IPS DF 4.7 (cell line): ENCODE measurements at regions not wholly inside any gene's neighbourhood (a gene's known extent, or its start where the extent isn't known, plus 50 kb on each side); places are given as distances from the start of the nearest gene placed in this dataset.
"Not testable (repeated sequence)": the region's sequence is repeated elsewhere in the genome, so short reads cannot be mapped to it uniquely, and the experiment has no call there.

Source experiments
- DNase-seq: peaks from one replicate; pipeline ENCODE4 v3.0.0-alpha.2; 2013; ENCODE audit warnings: low spot score; ENCODE audit errors: extremely low read depth

DNA sequence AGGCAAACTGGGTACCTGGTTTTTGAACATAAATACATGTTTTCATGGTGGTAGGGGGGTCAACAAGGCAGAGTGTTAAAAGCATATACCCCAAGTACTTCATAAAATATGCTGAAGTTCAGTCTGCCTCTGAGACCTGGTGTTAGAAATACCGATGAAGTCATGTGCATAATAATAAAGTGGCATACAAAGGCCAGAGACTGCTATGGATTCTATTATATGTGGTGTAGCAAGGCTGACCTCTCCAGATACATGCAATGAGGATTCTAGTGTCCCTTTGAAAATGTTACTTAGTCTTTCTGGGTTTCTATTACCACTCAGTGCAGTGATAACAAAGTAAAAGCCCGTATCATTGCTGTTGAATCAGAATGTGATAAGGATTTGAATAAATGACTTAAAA, 487.5 kb upstream of the ZNF608 start:
- no peak for DNase-seq

- DNase-seq, result no peak
These were observed 489.6 kb upstream of the ZNF608 start for GRCh38 chr5:125236007-125236406.

GRCh38 chr5:125236981-125237380, 490.5 kb upstream of the ZNF608 start:
- DNase-seq, result no peak

DNA sequence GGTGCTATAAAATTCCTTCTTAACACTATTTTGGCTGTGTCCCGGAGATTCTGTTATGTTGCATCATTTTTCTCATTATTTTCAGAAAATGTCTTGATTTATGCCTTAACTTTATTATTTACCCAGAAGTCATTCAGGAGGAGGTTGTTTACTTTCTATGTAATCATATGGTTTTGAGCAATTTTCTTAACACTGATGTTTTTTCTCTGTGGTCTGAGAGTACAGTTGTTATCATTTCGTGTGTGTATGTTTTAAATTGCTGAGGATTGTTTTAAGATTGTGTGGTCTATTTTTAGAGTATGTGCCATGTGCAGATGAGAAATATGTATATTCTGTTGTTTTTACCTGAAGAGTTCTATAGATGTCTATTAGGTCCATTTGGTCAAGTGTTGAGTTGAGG, 498.1 kb upstream of the ZNF608 start:
- DNase-seq, result no peak

GRCh38 chr5:125245216-125245615, 498.8 kb upstream of the ZNF608 start:
- DNase-seq, result no peak

GRCh38 chr5:125249400-125249799, 503.0 kb upstream of the ZNF608 start:
- no peak for DNase-seq

DNA sequence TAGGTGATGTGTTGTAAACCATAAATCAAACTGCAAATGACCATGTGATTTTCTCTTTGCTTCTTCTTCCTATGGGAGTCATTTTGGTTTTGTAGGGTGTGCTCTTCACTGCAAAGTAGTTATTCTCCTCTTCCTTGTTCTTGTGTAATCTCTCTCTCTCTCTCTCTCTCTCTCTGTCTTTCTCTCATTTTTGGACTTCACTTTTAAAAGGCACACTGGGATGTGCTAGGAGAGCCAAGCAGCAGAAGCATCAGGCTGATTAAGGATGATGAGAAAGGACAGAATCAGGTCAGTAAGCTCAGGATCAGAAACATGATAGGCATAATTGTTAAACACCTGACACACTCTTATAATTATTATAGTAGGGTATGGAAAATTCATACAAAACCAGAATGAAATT, 505.3 kb upstream of the ZNF608 start:
- no peak for DNase-seq

- DNase-seq, result not testable (repeated sequence)
These were observed 507.2 kb upstream of the ZNF608 start for GRCh38 chr5:125253634-125254033.

DNA sequence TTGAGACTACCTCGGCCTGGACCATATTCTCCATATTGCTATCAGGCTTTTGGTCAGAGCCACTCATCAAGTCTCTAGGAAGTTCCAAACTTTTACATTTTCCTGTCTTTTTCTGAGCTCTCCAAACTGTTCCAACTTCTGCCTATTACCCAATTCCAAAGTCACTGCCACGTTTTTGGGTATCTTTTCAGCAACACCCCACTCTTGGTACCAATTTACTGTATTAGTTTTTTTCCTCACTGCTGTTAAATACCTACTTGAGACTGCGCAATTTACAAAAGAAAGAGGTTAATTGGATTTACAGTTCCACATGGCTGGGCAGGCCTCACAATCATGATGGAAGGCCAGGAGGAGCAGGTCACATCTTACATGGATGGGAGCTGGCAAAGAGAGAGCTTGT, 507.8 kb upstream of the ZNF608 start:
- no peak for DNase-seq

DNA sequence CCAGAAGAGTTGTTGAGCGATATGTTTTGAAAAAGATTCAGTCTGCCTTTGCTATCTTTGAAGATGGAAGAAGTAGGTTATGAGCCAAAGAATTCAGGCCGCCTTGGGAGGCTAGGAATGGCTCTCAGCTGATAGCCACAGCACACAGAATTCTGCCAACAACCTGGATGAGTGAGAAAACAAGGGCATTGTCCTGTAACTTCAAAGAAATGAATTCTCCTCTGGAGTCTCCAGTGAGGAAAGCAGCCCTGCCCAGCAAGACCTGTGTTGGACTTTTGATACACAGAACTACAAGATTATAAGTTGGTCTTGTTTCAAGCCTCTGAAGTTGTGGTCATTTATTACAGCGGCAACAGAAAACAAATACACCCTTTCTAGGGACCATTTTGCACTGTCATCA, 509.9 kb upstream of the ZNF608 start:
- no peak for DNase-seq

GRCh38 chr5:125257057-125257972, 510.9 kb upstream of the ZNF608 start:
- DNase-seq, result no peak

DNA sequence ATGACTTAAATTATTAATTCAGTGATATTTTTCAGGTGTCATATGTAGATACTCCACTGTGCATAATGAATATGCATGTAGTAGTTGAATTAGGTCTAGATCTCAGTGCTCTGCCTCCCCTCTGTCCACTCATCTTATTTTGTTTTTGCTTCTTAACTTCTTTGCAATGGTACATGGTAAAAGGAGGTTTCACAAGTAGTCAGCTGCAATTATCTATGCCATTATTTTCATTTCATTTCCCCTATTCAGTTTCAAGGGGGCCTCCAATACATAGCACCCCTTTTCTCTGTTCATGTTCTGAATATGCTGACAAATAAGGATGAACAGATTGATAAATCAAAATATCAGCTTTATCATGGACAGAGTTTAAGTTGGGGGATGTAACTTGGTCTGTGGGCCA, 511.6 kb upstream of the ZNF608 start:
- no peak for DNase-seq

GRCh38 chr5:125258615-125259014, 512.2 kb upstream of the ZNF608 start:
- no peak for DNase-seq

DNA sequence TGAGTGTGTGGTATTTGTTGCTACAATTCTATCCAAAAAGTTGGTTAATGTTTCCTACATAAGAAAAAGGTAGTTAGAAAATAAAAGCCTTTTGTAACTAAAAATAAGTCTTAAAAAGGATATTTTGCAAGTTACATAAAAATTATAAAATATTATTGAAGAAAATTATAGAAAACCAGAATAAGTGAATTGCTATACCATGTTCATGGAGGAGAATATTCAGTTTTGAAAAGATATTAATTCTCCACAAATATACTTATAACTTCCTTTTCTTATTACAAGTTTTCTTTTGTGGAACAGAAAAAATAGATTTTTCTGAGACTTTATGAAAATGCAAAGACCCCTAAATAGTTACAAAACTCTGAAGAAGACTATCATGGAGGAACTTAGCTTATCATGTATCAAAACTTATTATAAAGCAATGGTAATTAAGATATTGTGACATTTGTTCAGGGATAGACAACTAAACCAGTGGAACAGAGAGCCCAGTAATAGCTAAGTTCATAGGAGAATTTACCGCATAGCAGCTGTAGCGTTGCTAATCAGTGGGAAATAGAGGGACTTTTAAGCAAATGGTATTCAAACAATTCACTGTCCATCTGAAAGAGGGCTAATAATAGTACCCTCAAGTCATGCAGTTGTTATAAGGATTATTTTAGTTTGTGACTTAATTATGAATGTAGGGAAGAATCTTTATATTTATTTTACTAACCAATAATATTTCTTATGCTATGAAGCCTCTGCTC, 515.2 kb upstream of the ZNF608 start:
- DNase-seq, result no peak

DNA sequence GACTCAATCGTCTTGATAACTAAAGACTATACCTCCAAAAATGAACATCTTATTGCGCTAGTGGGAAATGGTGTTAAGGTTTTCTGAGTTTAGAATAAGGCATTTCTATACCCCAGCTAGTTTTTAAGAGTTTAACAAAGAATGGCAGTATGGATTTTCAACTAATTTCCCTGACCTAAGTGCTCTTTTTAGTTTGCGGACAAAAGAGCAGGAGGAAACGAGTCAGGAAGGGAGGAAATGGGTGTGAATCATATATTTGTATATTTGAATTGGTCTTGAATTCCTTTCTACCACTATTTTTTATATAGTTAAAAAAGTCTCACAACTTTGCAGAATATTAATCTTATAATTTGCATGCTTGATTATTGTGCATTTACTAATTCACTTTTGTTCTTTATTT, 516.3 kb upstream of the ZNF608 start:
- no peak for DNase-seq

DNA sequence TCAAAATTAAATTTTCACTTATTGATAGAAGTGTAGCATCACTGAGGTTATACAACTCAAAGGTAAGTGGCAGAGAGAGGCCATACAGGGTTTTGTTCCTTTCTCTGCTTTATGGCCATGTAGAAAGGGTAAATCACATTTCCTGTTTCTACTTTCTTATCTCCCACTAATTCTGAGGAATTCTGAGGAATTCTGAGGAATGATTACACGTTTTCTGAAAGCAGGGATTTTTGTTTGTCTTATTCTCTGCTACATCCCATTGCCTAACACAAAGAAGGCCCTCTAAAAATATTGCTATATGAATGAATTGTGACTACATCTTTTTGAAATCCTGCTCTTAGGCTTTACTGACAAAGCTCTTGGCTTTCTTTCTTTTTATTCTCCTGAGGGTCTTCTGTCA, 516.9 kb upstream of the ZNF608 start:
- no peak for DNase-seq

GRCh38 chr5:125266106-125266505, 519.7 kb upstream of the ZNF608 start:
- no peak for DNase-seq

DNA sequence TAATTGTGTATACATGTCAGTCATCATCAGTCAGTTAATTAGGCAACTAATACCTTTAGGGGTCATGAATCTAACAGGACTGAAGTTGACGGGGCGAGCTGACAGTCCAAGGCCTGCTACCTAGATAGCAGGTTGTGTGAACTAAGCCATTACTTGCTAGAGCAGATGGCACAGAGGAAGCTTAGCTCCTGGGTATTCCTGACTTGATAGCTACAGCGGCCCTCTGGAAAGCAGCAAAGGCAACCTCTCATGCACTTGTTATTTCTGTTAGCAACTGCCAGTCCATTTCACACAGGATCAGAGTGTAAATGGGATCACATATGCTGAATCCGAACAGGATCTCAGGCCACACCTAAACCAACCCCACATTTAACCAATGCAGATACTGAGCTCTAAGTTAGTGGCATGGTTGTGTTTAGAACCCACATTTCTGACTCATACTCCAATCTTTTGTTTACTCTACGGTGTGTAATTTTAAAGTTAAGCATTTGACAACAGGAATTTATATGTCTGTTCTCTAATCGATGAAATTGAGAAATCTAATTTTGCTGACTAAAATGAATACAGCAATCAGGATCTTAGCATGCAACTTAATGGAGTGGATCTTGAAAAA, 521.3 kb upstream of the ZNF608 start:
- DNase-seq, result no peak

- DNase-seq, result no peak
These were observed 523.5 kb upstream of the ZNF608 start for GRCh38 chr5:125269926-125270325.

- no peak for DNase-seq
These were observed 525.9 kb upstream of the ZNF608 start for GRCh38 chr5:125272357-125272756.

GRCh38 chr5:125274211-125274610, 527.8 kb upstream of the ZNF608 start:
- DNase-seq, result no peak
